ENCODE measurements at regions not wholly inside any gene's neighbourhood (a gene's known extent, or its start where the extent isn't known, plus 50 kb on each side); places are given as distances from the start of the nearest gene placed in this dataset.

GRCh38 chr3:102529452-102529851 is 94.6 kb downstream of the ZPLD1 start:
- Histone ChIP-seq H3K27me3 (ENCODE audit: insufficient read depth, poor library complexity, severe bottlenecking) (no peaks in the 10 kb centered on the region), H3K4me3 (replicated peaks; ENCODE audit: insufficient read depth, low read length) (no peak overlapping the region), H3K27ac (replicated peaks) (no peak overlapping the region)
- TF ChIP-seq, protein P1, sequence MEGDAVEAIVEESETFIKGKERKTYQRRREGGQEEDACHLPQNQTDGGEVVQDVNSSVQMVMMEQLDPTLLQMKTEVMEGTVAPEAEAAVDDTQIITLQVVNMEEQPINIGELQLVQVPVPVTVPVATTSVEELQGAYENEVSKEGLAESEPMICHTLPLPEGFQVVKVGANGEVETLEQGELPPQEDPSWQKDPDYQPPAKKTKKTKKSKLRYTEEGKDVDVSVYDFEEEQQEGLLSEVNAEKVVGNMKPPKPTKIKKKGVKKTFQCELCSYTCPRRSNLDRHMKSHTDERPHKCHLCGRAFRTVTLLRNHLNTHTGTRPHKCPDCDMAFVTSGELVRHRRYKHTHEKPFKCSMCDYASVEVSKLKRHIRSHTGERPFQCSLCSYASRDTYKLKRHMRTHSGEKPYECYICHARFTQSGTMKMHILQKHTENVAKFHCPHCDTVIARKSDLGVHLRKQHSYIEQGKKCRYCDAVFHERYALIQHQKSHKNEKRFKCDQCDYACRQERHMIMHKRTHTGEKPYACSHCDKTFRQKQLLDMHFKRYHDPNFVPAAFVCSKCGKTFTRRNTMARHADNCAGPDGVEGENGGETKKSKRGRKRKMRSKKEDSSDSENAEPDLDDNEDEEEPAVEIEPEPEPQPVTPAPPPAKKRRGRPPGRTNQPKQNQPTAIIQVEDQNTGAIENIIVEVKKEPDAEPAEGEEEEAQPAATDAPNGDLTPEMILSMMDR (IDR thresholded peaks at IDR 0.05; ENCODE audit: insufficient read depth, low read length), result no peak
- TF ChIP-seq POLR2AphosphoS5 (IDR thresholded peaks at IDR 0.05; ENCODE audit: low read depth) (no peak), SPI1 (IDR thresholded peaks at IDR 0.05; ENCODE audit: borderline replicate concordance, low read depth) (no peak), GABPA (IDR thresholded peaks at IDR 0.05; ENCODE audit: low read depth) (no peak)
- TF ChIP-seq, protein P2, sequence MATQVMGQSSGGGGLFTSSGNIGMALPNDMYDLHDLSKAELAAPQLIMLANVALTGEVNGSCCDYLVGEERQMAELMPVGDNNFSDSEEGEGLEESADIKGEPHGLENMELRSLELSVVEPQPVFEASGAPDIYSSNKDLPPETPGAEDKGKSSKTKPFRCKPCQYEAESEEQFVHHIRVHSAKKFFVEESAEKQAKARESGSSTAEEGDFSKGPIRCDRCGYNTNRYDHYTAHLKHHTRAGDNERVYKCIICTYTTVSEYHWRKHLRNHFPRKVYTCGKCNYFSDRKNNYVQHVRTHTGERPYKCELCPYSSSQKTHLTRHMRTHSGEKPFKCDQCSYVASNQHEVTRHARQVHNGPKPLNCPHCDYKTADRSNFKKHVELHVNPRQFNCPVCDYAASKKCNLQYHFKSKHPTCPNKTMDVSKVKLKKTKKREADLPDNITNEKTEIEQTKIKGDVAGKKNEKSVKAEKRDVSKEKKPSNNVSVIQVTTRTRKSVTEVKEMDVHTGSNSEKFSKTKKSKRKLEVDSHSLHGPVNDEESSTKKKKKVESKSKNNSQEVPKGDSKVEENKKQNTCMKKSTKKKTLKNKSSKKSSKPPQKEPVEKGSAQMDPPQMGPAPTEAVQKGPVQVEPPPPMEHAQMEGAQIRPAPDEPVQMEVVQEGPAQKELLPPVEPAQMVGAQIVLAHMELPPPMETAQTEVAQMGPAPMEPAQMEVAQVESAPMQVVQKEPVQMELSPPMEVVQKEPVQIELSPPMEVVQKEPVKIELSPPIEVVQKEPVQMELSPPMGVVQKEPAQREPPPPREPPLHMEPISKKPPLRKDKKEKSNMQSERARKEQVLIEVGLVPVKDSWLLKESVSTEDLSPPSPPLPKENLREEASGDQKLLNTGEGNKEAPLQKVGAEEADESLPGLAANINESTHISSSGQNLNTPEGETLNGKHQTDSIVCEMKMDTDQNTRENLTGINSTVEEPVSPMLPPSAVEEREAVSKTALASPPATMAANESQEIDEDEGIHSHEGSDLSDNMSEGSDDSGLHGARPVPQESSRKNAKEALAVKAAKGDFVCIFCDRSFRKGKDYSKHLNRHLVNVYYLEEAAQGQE (IDR thresholded peaks at IDR 0.05; ENCODE audit: insufficient replicate concordance, low read depth), result no peak
- no peak for DNase-seq (ENCODE audit: low read depth in 1 of 2, low spot score in 1 of 2)

DNA sequence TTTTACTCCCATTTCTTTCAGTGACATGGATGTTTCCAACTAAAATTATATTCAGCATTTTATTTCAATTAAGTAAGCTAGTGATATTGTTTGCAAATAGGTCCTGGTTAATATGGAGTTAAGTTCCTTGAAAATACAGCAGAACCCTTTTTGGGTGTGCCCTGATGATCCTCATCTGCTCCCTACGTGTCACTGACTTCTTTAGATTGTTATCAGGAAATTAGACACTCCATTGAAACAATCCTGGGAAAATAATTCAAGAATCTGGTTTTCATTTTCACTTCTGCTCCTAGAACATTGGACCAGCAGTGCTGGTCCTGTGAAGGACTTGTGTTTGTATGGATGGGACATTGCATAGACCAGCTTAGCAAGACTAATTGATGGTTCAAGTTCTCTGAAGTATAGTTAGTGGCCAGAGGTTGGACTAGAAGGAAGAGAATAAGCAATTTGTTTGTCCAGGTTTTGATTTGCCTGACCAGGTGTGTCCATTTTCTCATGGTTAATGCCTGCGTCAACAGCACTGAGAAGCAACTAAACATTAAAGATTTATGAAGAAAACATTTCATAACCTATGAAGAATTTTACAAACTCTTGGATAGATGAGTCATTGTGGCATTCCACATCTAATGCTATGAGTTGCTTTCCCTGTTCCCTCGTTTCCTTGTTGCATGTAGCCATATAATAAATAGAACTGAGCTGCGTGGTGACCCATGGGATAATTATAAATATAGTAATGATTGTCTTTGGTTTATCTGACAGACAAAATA is 95.8 kb downstream of the ZPLD1 start:
- Histone ChIP-seq H3K27ac (replicated peaks) (no peak overlapping the region), H3K27me3 (ENCODE audit: insufficient read depth, poor library complexity, severe bottlenecking) (no peaks in the 10 kb centered on the region), H3K4me3 (replicated peaks; ENCODE audit: insufficient read depth, low read length) (no peak overlapping the region)
- TF ChIP-seq, protein P2 (IDR thresholded peaks at IDR 0.05; ENCODE audit: insufficient replicate concordance, low read depth), result no peak
- DNase-seq (ENCODE audit: low read depth in 1 of 2, low spot score in 1 of 2), result no peak

DNA sequence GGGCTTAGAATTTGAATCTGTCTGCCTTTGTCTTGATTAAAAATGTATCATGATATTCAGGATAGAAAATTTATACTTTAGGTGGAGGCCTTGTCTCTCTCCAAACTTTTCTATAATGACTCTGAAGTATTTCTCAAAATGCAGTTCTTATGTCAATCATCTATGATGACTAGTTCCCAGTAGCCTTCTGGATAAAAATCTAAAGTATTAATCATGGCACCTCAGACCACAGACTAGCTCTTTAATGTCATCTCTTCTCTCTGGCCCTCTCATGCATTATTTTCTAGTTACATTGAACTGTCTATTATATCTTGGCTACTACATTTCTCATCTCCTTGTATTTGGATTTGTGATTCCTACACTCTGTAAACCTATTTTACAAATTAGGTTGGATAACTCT is 96.9 kb downstream of the ZPLD1 start:
- Histone ChIP-seq H3K27me3 (ENCODE audit: insufficient read depth, poor library complexity, severe bottlenecking) (no peaks in the 10 kb centered on the region), H3K27ac (replicated peaks) (no peak overlapping the region), H3K4me3 (replicated peaks; ENCODE audit: insufficient read depth, low read length) (no peak overlapping the region)
- DNase-seq (ENCODE audit: low read depth in 1 of 2, low spot score in 1 of 2), result no peak
- TF ChIP-seq, protein P1 (IDR thresholded peaks at IDR 0.05; ENCODE audit: insufficient read depth, low read length), result no peak
- no peak for TF ChIP-seq SPI1 (IDR thresholded peaks at IDR 0.05; ENCODE audit: borderline replicate concordance, low read depth)
- TF ChIP-seq POLR2AphosphoS5 (IDR thresholded peaks at IDR 0.05; ENCODE audit: low read depth), result no peak
- TF ChIP-seq, protein P2 (IDR thresholded peaks at IDR 0.05; ENCODE audit: insufficient replicate concordance, low read depth), result no peak
- TF ChIP-seq GABPA (IDR thresholded peaks at IDR 0.05; ENCODE audit: low read depth), result no peak

Data from HL-60 (cell line).